HG03558 (cell line): ENCODE measurements at regions not wholly inside any gene's neighbourhood (a gene's known extent, or its start where the extent isn't known, plus 50 kb on each side); places are given as distances from the start of the nearest gene placed in this dataset.

ENCODE experiments used
- ATAC-seq: cut with Tn5 transposase; IDR thresholded peaks from one replicate; pipeline ENCODE4 v1.9.1; 2021; ENCODE audit warnings: moderate number of reproducible peaks; ENCODE audit not compliant: unreplicated experiment; ENCODE audit errors: extremely low read depth

GRCh38 chr2:6617794-6618193, 247.9 kb downstream of the CMPK2 start:
- ATAC-seq = no peak

- ATAC-seq = no peak
Measured at GRCh38 chr2:6618201-6618600, 247.5 kb downstream of the CMPK2 start.

- ATAC-seq = no peak
Measured at GRCh38 chr2:6623746-6624145, 242.0 kb downstream of the CMPK2 start.

GRCh38 chr2:6626401-6627012, 239.2 kb downstream of the CMPK2 start:
- no peak for ATAC-seq

GRCh38 chr2:6627316-6627715, 238.4 kb downstream of the CMPK2 start:
- no peak for ATAC-seq

GRCh38 chr2:6630209-6630608, 235.5 kb downstream of the CMPK2 start:
- no peak for ATAC-seq

- no peak for ATAC-seq
Measured at GRCh38 chr2:6635296-6635695, 230.4 kb downstream of the CMPK2 start.

GRCh38 chr2:6637330-6637729, 228.4 kb downstream of the CMPK2 start:
- ATAC-seq = no peak

GRCh38 chr2:6639929-6640620, 225.6 kb downstream of the CMPK2 start:
- ATAC-seq = no peak

GRCh38 chr2:6640621-6641015, 225.1 kb downstream of the CMPK2 start:
- ATAC-seq = no peak

- no peak for ATAC-seq
Measured at GRCh38 chr2:6641956-6642355, 223.8 kb downstream of the CMPK2 start.

GRCh38 chr2:6644261-6644660, 221.4 kb downstream of the CMPK2 start:
- no peak for ATAC-seq

- no peak for ATAC-seq
Measured at GRCh38 chr2:6645004-6645403, 220.7 kb downstream of the CMPK2 start.

- no peak for ATAC-seq
Measured at GRCh38 chr2:6645672-6646071, 220.0 kb downstream of the CMPK2 start.

- no peak for ATAC-seq
Measured at GRCh38 chr2:6647046-6647445, 218.7 kb downstream of the CMPK2 start.

- ATAC-seq = no peak
Measured at GRCh38 chr2:6648596-6649247, 217.0 kb downstream of the CMPK2 start.

- no peak for ATAC-seq
Measured at GRCh38 chr2:6650311-6650710, 215.4 kb downstream of the CMPK2 start.

- no peak for ATAC-seq
Measured at GRCh38 chr2:6652251-6652650, 213.5 kb downstream of the CMPK2 start.

GRCh38 chr2:6653281-6653750, 212.4 kb downstream of the CMPK2 start:
- ATAC-seq = no peak

- ATAC-seq = no peak
Measured at GRCh38 chr2:6654279-6654678, 211.4 kb downstream of the CMPK2 start.

GRCh38 chr2:6656633-6657032, 209.1 kb downstream of the CMPK2 start:
- no peak for ATAC-seq

GRCh38 chr2:6657136-6657535, 208.6 kb downstream of the CMPK2 start:
- ATAC-seq = no peak
